GM12892 (cell line): ENCODE measurements at regions not wholly inside any gene's neighbourhood (a gene's known extent, or its start where the extent isn't known, plus 50 kb on each side); places are given as distances from the start of the nearest gene placed in this dataset.

ENCODE experiments used
- POLR2A ChIP-seq: IDR thresholded peaks from 2 replicates; pipeline ENCODE4 v1.6.1; 2011; ENCODE audit warnings: low read depth, low read length, control low read depth
- POLR2AphosphoS5 ChIP-seq: IDR thresholded peaks from 2 replicates; pipeline ENCODE4 v1.6.1; 2011; ENCODE audit warnings: low read depth, low read length, control low read depth
- TAF1 ChIP-seq: IDR thresholded peaks from 2 replicates; pipeline ENCODE4 v1.6.1; 2011; ENCODE audit warnings: low read depth, mild to moderate bottlenecking, control low read depth, low read length, borderline replicate concordance

DNA sequence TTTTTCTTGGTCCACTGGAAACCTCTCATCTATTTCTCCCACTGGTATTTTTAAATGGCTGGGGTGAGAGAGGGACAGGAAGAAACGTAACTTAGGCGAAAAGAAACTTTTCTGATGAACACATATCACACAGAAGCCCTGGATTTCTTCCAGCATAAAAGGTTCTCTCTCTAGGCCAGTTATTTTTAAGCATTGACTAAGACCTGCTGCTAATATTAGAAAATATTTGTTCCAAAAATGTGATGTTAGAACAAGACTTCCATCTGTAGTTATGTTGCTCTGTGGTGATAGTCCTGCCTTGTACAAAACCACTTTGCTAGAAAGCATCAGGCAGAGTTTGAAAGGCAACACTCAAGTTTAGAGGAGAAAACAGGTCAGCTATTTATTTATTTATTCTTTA is 537.7 kb downstream of the MCTP2 start:
- TF ChIP-seq POLR2A (no peak), TAF1 (no peak), POLR2AphosphoS5 (no peak)
